Spleen (tissue), 7 donors: ENCODE measurements at regions not wholly inside any gene's neighbourhood (a gene's known extent, or its start where the extent isn't known, plus 50 kb on each side); places are given as distances from the start of the nearest gene placed in this dataset.

Experiments
- POLR2A ChIP-seq, 3 donors: fragments of 450-650 bp; IDR thresholded peaks; one replicate each; pipeline ENCODE4 v1.5.1; 2017; ENCODE audit warnings: antibody characterized with exemption in 3 of 3, mild to moderate bottlenecking in 1 of 3
- POLR2AphosphoS5 ChIP-seq, 3 donors: sonication (generic); formaldehyde crosslinking; IDR thresholded peaks; one replicate each; pipeline ENCODE4 v1.5.1; 2017; ENCODE audit warnings: antibody characterized with exemption in 3 of 3
- TF ChIP-seq, protein P1 (sequence below), 11 experiments: fragments of 200-600 bp in 7 of 11; fragments of 450-650 bp in 4 of 11; sonication (generic) in 4 of 11; IDR thresholded peaks in 8 of 11; conservative IDR thresholded peaks in 3 of 11; 1 replicate in 7 of 11; 2 replicates in 4 of 11; pipeline versions ENCODE4 v1.4.0 to v1.8.0; 2016 to 2021; ENCODE audit warnings: antibody characterized with exemption in 11 of 11, inconsistent platforms in 4 of 11, mild to moderate bottlenecking in 1 of 11
- donor health status: DM: no; HTN: no; CAD: no; lungs with moderate emphysema.
- donor health status: DM: no; HTN: no; CAD: no.
- donor health status: DM: no; HTN: no; CAD: no.

DNA sequence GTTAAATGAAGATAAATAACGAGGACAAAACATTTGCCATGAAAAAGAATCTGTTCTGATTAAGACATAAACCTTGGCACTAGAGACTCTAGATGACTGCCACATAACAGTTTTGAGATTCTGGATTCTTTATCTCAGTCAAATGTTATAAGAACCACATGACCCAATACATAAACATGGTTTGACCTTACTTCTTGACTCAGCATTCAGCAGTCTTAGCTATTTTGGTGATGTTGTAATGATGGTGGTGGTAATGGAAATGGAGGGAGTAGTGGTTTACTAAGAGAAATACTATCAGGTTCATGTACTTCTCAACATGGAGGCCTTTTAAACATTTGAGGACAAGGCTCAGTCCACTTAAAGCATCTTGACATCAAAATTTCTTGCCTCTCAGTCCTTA, 925.4 kb downstream of the CDH11 start:
- TF ChIP-seq POLR2AphosphoS5 (IDR thresholded peaks at IDR 0.05) (no peak), POLR2A (IDR thresholded peaks at IDR 0.05) (no peak)
- TF ChIP-seq, protein P1, sequence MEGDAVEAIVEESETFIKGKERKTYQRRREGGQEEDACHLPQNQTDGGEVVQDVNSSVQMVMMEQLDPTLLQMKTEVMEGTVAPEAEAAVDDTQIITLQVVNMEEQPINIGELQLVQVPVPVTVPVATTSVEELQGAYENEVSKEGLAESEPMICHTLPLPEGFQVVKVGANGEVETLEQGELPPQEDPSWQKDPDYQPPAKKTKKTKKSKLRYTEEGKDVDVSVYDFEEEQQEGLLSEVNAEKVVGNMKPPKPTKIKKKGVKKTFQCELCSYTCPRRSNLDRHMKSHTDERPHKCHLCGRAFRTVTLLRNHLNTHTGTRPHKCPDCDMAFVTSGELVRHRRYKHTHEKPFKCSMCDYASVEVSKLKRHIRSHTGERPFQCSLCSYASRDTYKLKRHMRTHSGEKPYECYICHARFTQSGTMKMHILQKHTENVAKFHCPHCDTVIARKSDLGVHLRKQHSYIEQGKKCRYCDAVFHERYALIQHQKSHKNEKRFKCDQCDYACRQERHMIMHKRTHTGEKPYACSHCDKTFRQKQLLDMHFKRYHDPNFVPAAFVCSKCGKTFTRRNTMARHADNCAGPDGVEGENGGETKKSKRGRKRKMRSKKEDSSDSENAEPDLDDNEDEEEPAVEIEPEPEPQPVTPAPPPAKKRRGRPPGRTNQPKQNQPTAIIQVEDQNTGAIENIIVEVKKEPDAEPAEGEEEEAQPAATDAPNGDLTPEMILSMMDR (IDR thresholded peaks at IDR 0.05 in 8 of 11, conservative IDR thresholded peaks at IDR 0.05 in 3 of 11), result no peak
